Ishikawa (cell line): ENCODE measurements at regions not wholly inside any gene's neighbourhood (a gene's known extent, or its start where the extent isn't known, plus 50 kb on each side); places are given as distances from the start of the nearest gene placed in this dataset.

Experiments used
- CEBPB ChIP-seq: IDR thresholded peaks from 2 replicates; pipeline ENCODE4 v1.6.1; 2012
- CREB1 ChIP-seq: IDR thresholded peaks from 2 replicates; pipeline ENCODE4 v1.6.1; 2012; ENCODE audit warnings: low read depth
- EGR1 ChIP-seq: IDR thresholded peaks from 2 replicates; pipeline ENCODE4 v1.6.1; 2012
- EP300 ChIP-seq: IDR thresholded peaks from 2 replicates; pipeline ENCODE4 v1.6.1; 2012; ENCODE audit warnings: borderline replicate concordance
- FOXM1 ChIP-seq: IDR thresholded peaks from 2 replicates; pipeline ENCODE4 v1.6.1; 2012; ENCODE audit warnings: low read depth, borderline replicate concordance
- MAX ChIP-seq: IDR thresholded peaks from 2 replicates; pipeline ENCODE4 v1.6.1; 2012
- NFIC ChIP-seq: IDR thresholded peaks from 2 replicates; pipeline ENCODE4 v1.6.1; 2012
- RAD21 ChIP-seq: IDR thresholded peaks from 2 replicates; pipeline ENCODE4 v1.6.1; 2012; ENCODE audit warnings: low read depth
- REST ChIP-seq: IDR thresholded peaks from 2 replicates; pipeline ENCODE4 v1.6.1; 2012; ENCODE audit warnings: low read depth, mild to moderate bottlenecking
- TAF1 ChIP-seq: IDR thresholded peaks from 2 replicates; pipeline ENCODE4 v1.6.1; 2012; ENCODE audit warnings: low read depth, mild to moderate bottlenecking
- TCF12 ChIP-seq: IDR thresholded peaks from 2 replicates; pipeline ENCODE4 v1.6.1; 2012; ENCODE audit warnings: low read depth
- TEAD4 ChIP-seq: IDR thresholded peaks from 2 replicates; pipeline ENCODE4 v1.6.1; 2012
- USF1 ChIP-seq: IDR thresholded peaks from 2 replicates; pipeline ENCODE4 v1.6.1; 2012
- YY1 ChIP-seq: IDR thresholded peaks from 2 replicates; pipeline ENCODE4 v1.6.1; 2012; ENCODE audit warnings: low read depth
- ZBTB7A ChIP-seq: IDR thresholded peaks from 2 replicates; pipeline ENCODE4 v1.6.1; 2012; ENCODE audit warnings: low read depth

- TF ChIP-seq NFIC (no peak), TAF1 (no peak), EP300 (no peak), RAD21 (peak; percentile 91), CREB1 (no peak), EGR1 (no peak), ZBTB7A (peak; percentile 76; the same call in 1 of the 2 replicates)
Observed at GRCh38 chr10:30783939-30784501, 154.5 kb upstream of the LYZL2 start.

GRCh38 chr10:30782537-30783461 lies 153.2 kb upstream of the LYZL2 start:
- no peak for TF ChIP-seq NFIC
- TF ChIP-seq EP300: no peak
- no peak for TF ChIP-seq REST
- TF ChIP-seq ZBTB7A: no peak
- TF ChIP-seq RAD21: no peak
- TF ChIP-seq TEAD4: no peak
- no peak for TF ChIP-seq MAX
- TF ChIP-seq CEBPB: no peak
- TF ChIP-seq USF1: no peak
- no peak for TF ChIP-seq TCF12
- TF ChIP-seq CREB1: no peak

GRCh38 chr10:30782157-30782536 lies 152.6 kb upstream of the LYZL2 start:
- TF ChIP-seq TAF1: no peak
- no peak for TF ChIP-seq ZBTB7A
- no peak for TF ChIP-seq EGR1
- TF ChIP-seq RAD21: no peak
- TF ChIP-seq MAX: no peak
- no peak for TF ChIP-seq FOXM1
- no peak for TF ChIP-seq CREB1
- no peak for TF ChIP-seq CEBPB
- TF ChIP-seq EP300: no peak
- TF ChIP-seq TCF12: no peak
- no peak for TF ChIP-seq REST
- TF ChIP-seq TEAD4: no peak
- no peak for TF ChIP-seq YY1
- no peak for TF ChIP-seq NFIC

GRCh38 chr10:30781670-30782121 lies 152.1 kb upstream of the LYZL2 start:
- TF ChIP-seq CREB1 (no peak), TAF1 (no peak)

GRCh38 chr10:30778769-30779168 lies 149.2 kb upstream of the LYZL2 start:
- TF ChIP-seq NFIC: no peak
- TF ChIP-seq EP300: no peak
- no peak for TF ChIP-seq EGR1

GRCh38 chr10:30775779-30776591 lies 146.4 kb upstream of the LYZL2 start:
- TF ChIP-seq ZBTB7A: no peak
- TF ChIP-seq TAF1: no peak
- TF ChIP-seq EGR1: no peak
